ENCODE measurements at regions not wholly inside any gene's neighbourhood (a gene's known extent, or its start where the extent isn't known, plus 50 kb on each side); places are given as distances from the start of the nearest gene placed in this dataset.

- TF ChIP-seq CTCF (IDR thresholded peaks at IDR 0.05) (no peak), POLR2A (IDR thresholded peaks at IDR 0.05; ENCODE audit: low read depth) (no peak), EP300 (IDR thresholded peaks at IDR 0.05) (no peak), POLR2AphosphoS5 (IDR thresholded peaks at IDR 0.05) (no peak)
Measured at GRCh38 chr11:94673386-94673785, 94.8 kb upstream of the AMOTL1 start.
